Gastrocnemius medialis (tissue), 4 donors: ENCODE measurements at regions not wholly inside any gene's neighbourhood (a gene's known extent, or its start where the extent isn't known, plus 50 kb on each side); places are given as distances from the start of the nearest gene placed in this dataset.

Experiments
- POLR2A ChIP-seq, 2 donors: fragments of 450-650 bp; IDR thresholded peaks; one replicate each; pipeline ENCODE4 v1.6.1; 2017; ENCODE audit warnings: antibody characterized with exemption in 2 of 2, mild to moderate bottlenecking in 2 of 2, moderate library complexity in 2 of 2
- TF ChIP-seq, protein P1 (sequence below), 5 experiments: fragments of 450-650 bp in 3 of 5; fragments of 200-600 bp in 2 of 5; sonication (generic) in 2 of 5; IDR thresholded peaks in 4 of 5; conservative IDR thresholded peaks in 1 of 5; 1 replicate in 4 of 5; 2 replicates in 1 of 5; pipeline ENCODE4 v1.5.1; 2016 to 2019; ENCODE audit warnings: antibody characterized with exemption in 5 of 5, mild to moderate bottlenecking in 3 of 5, moderate library complexity in 3 of 5

DNA sequence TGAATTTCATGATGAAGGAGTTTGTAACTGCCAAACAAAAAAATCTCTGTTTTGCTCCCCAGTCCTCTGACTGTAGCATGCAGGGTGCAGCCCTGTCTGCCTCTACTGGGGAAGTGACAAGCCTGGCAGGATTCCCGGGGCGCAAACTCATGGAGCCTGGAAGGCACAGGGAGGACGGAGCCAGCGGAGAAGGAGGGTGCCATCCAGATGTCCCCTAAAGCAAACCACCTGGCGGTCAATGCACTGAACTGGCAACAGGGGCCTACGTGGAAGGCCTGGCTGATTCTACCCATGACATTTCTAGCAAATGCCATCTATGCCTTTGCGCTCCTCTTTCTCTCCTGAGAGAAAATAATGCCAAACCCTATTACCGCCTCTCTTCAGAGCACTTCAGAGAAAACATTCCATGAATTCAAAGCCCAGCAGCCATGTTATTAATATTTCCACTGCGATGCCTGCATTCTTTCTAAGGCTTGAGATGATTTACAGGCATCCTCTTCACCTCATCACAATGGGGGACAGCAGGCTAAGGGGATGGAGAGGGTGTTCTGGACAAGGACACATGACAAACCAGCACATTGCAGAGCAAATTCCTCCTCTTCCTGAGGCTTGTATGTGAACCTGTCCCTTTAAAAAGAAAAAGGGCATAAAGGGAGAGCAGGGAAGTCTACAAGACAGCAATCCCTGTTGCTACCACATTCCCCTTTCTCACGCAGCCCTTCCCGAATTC is 329.3 kb upstream of the NOCT start:
- TF ChIP-seq POLR2A (IDR thresholded peaks at IDR 0.05), result no peak
- TF ChIP-seq, protein P1, sequence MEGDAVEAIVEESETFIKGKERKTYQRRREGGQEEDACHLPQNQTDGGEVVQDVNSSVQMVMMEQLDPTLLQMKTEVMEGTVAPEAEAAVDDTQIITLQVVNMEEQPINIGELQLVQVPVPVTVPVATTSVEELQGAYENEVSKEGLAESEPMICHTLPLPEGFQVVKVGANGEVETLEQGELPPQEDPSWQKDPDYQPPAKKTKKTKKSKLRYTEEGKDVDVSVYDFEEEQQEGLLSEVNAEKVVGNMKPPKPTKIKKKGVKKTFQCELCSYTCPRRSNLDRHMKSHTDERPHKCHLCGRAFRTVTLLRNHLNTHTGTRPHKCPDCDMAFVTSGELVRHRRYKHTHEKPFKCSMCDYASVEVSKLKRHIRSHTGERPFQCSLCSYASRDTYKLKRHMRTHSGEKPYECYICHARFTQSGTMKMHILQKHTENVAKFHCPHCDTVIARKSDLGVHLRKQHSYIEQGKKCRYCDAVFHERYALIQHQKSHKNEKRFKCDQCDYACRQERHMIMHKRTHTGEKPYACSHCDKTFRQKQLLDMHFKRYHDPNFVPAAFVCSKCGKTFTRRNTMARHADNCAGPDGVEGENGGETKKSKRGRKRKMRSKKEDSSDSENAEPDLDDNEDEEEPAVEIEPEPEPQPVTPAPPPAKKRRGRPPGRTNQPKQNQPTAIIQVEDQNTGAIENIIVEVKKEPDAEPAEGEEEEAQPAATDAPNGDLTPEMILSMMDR (IDR thresholded peaks at IDR 0.05 in 4 of 5, conservative IDR thresholded peaks at IDR 0.05 in 1 of 5), result no peak
